H9 (cell line): ENCODE measurements at regions not wholly inside any gene's neighbourhood (a gene's known extent, or its start where the extent isn't known, plus 50 kb on each side); places are given as distances from the start of the nearest gene placed in this dataset.

Experiments used
- DNase-seq: peaks from one replicate; pipeline ENCODE4 v3.0.0-alpha.2; 2017
- H2AFZ ChIP-seq: one replicate; pipeline ENCODE4 v1.6.1; 2013; ENCODE audit warnings: mild to moderate bottlenecking, low read length, control low read depth, moderate library complexity
- H2AK5ac ChIP-seq: 2 replicates; pipeline ENCODE4 v1.6.1; 2013; ENCODE audit warnings: low read length, control low read depth, mixed read lengths; ENCODE audit not compliant: insufficient read length
- H2BK120ac ChIP-seq: one replicate; pipeline ENCODE4 v1.6.1; 2013; ENCODE audit warnings: low read depth, mild to moderate bottlenecking, low read length, control low read depth, inconsistent platforms; ENCODE audit not compliant: poor library complexity, severe bottlenecking
- H2BK12ac ChIP-seq: 2 replicates; pipeline ENCODE4 v1.6.1; 2013; ENCODE audit warnings: low read length, control low read depth, mixed read lengths, low read depth; ENCODE audit not compliant: insufficient read length
- H2BK15ac ChIP-seq: 2 replicates; pipeline ENCODE4 v1.6.1; 2013; ENCODE audit warnings: low read depth, low read length, control low read depth
- H2BK20ac ChIP-seq: one replicate; pipeline ENCODE4 v1.6.1; 2013; ENCODE audit warnings: low read depth, mild to moderate bottlenecking, low read length, control low read depth, inconsistent platforms; ENCODE audit not compliant: poor library complexity, severe bottlenecking
- H2BK5ac ChIP-seq: 2 replicates; pipeline ENCODE4 v1.6.1; 2013; ENCODE audit warnings: low read length, control low read depth, mixed read lengths; ENCODE audit not compliant: insufficient read length
- H3K14ac ChIP-seq: 2 replicates; pipeline ENCODE4 v1.6.1; 2013; ENCODE audit warnings: low read length, control low read depth; ENCODE audit not compliant: insufficient read depth
- H3K18ac ChIP-seq: 2 replicates; pipeline ENCODE4 v1.6.1; 2013; ENCODE audit warnings: low read depth, mild to moderate bottlenecking, mixed read lengths, low read length, control low read depth; ENCODE audit not compliant: insufficient read length
- H3K23ac ChIP-seq: 2 replicates; pipeline ENCODE4 v1.6.1; 2013; ENCODE audit warnings: low read length, control low read depth, mixed read lengths, low read depth; ENCODE audit not compliant: insufficient read length
- H3K23me2 ChIP-seq: 2 replicates; pipeline ENCODE4 v1.6.1; 2013; ENCODE audit warnings: low read depth, mild to moderate bottlenecking, mixed read lengths, low read length, control low read depth; ENCODE audit not compliant: insufficient read length, poor library complexity, severe bottlenecking
- H3K27ac ChIP-seq: 2 replicates; pipeline ENCODE4 v1.5.1; 2013; ENCODE audit warnings: low read length, control low read depth, mixed read lengths, low read depth; ENCODE audit not compliant: insufficient read length
- H3K27me3 ChIP-seq: 2 replicates; pipeline ENCODE4 v1.6.1; 2013; ENCODE audit warnings: low read length, control low read depth, inconsistent platforms; ENCODE audit not compliant: insufficient read depth
- H3K4ac ChIP-seq: 2 replicates; pipeline ENCODE4 v1.6.1; 2013; ENCODE audit warnings: low read depth, mild to moderate bottlenecking, control low read depth, inconsistent platforms, low read length, moderate library complexity
- H3K4me1 ChIP-seq: 2 replicates; pipeline ENCODE4 v1.6.1; 2013; ENCODE audit warnings: low read length, control low read depth, inconsistent platforms; ENCODE audit not compliant: insufficient read depth
- H3K4me2 ChIP-seq: 2 replicates; pipeline ENCODE4 v1.6.1; 2013; ENCODE audit warnings: low read length, control low read depth, mixed read lengths; ENCODE audit not compliant: insufficient read length, insufficient read depth
- H3K56ac ChIP-seq: 2 replicates; pipeline ENCODE4 v1.6.1; 2013; ENCODE audit warnings: low read depth, mild to moderate bottlenecking, mixed read lengths, low read length, control low read depth; ENCODE audit not compliant: insufficient read length
- H3K79me1 ChIP-seq: 2 replicates; pipeline ENCODE4 v1.6.1; 2013; ENCODE audit warnings: low read depth, mild to moderate bottlenecking, moderate library complexity, low read length, control low read depth, inconsistent platforms; ENCODE audit not compliant: insufficient read depth, poor library complexity, severe bottlenecking
- H3K79me2 ChIP-seq: 2 replicates; pipeline ENCODE4 v1.6.1; 2013; ENCODE audit warnings: low read length, control low read depth, inconsistent platforms; ENCODE audit not compliant: insufficient read depth
- H3K9ac ChIP-seq: 2 replicates; pipeline ENCODE4 v1.6.1; 2013; ENCODE audit warnings: low read length, control low read depth, mixed read lengths; ENCODE audit not compliant: insufficient read length; ENCODE audit errors: extremely low read depth
- H3K9me3 ChIP-seq: one replicate; pipeline ENCODE4 v1.6.1; 2013; ENCODE audit warnings: low read depth, low read length, inconsistent platforms; ENCODE audit not compliant: control insufficient read depth
- H3T11ph ChIP-seq: one replicate; pipeline ENCODE4 v1.6.1; 2013; ENCODE audit warnings: mild to moderate bottlenecking, low read length, control low read depth, inconsistent platforms
- H4K20me1 ChIP-seq: one replicate; pipeline ENCODE4 v1.6.1; 2013; ENCODE audit not compliant: control insufficient read depth, insufficient read length, insufficient read depth
- H4K5ac ChIP-seq: 2 replicates; pipeline ENCODE4 v1.6.1; 2013; ENCODE audit warnings: low read depth, mild to moderate bottlenecking, mixed read lengths, low read length, control low read depth; ENCODE audit not compliant: insufficient read length
- H4K8ac ChIP-seq: replicated peaks from 2 replicates; pipeline ENCODE4 v1.6.1; 2013; ENCODE audit warnings: low read length, control low read depth, mixed read lengths, low read depth; ENCODE audit not compliant: insufficient read length
- H4K91ac ChIP-seq: 2 replicates; pipeline ENCODE4 v1.6.1; 2013; ENCODE audit warnings: low read depth, mild to moderate bottlenecking, moderate library complexity, mixed read lengths, low read length, control low read depth; ENCODE audit not compliant: insufficient read length
- H3K27ac Mint-ChIP-seq, 3 experiments: 2 replicates in 2 of 3; 3 replicates in 1 of 3; pipeline ENCODE4 v1.8.0; 2020 to 2021; ENCODE audit warnings: mixed read lengths in 3 of 3, mild to moderate bottlenecking in 1 of 3, moderate library complexity in 1 of 3
- H3K27me3 Mint-ChIP-seq: 2 replicates; pipeline ENCODE4 v1.8.0; 2021; ENCODE audit warnings: low read depth, mild to moderate bottlenecking, moderate library complexity, mixed read lengths
- H3K36me3 Mint-ChIP-seq, 3 experiments: 2 replicates in 2 of 3; 3 replicates in 1 of 3; pipeline ENCODE4 v1.8.0; 2020 to 2021; ENCODE audit warnings: low read depth in 3 of 3, mixed read lengths in 3 of 3; ENCODE audit not compliant: insufficient read depth in 1 of 3
- H3K4me1 Mint-ChIP-seq, 2 experiments: 2 replicates each; pipeline ENCODE4 v1.8.0; 2020; ENCODE audit warnings: mixed read lengths in 2 of 2
- H3K4me3 Mint-ChIP-seq, 2 experiments: 2 replicates in 1 of 2; 3 replicates in 1 of 2; pipeline ENCODE4 v1.8.0; 2020 to 2021; ENCODE audit warnings: mild to moderate bottlenecking in 2 of 2, mixed read lengths in 2 of 2, moderate library complexity in 1 of 2
- H3K9me3 Mint-ChIP-seq, 2 experiments: 2 replicates in 1 of 2; 3 replicates in 1 of 2; pipeline ENCODE4 v1.8.0; 2020; ENCODE audit warnings: mild to moderate bottlenecking in 2 of 2, mixed read lengths in 2 of 2, moderate library complexity in 1 of 2
- WGBS: extraction: QIAGEN DNeasy Blood & Tissue Kit; methylation state at CpG from one replicate; pipeline ENCODE4 v1.1.7; 2013; ENCODE audit warnings: missing lambda C conversion rate, low lambda C conversion rate, mixed read lengths; ENCODE audit not compliant: insufficient read length; ENCODE audit errors: extremely low coverage; 5-methylcytosine and 5-hydroxymethylcytosine counted together
- TF ChIP-seq, protein P1 (sequence below): fragments of 200-600 bp; sonication (generic); conservative IDR thresholded peaks from 3 replicates; pipeline ENCODE4 v1.8.0; 2021; ENCODE audit warnings: antibody characterized with exemption, mild to moderate bottlenecking

DNA sequence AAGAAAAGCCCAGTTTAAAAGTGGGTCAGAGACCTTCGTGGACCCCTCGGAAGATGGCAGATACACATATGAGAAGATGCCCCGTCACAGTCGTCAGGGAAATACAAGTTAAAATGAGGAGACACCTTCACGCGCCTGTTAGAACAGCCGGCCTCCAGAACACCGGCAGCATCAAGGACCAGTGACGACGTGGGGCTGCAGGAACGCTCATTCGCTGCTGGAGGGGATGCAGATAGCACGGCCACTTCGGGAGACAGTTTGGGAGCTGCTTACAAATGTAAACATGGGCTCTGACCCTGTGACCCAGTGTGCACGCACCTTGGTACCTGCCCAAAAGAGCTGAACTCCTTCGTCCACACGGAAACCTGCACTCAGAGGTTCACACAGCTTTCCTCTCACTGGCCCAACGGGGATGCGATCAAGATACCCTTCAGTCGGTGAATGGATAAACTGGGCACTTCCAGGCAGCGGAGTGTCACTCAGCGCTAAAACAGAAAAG is 83.7 kb upstream of the CTDP1 start:
- DNase-seq: no peak
- Histone ChIP-seq H3K27ac (no peak overlapping the region), H3K79me2 (no peaks in the 10 kb centered on the region), H3K4me1 (no peaks in the 10 kb centered on the region), H3K23me2 (no peaks in the 10 kb centered on the region), H3K27me3 (no peaks in the 10 kb centered on the region), H3K14ac (no peak overlapping the region), H2BK120ac (no peak overlapping the region), H3K4me2 (no peak overlapping the region), H2AK5ac (no peak overlapping the region), H4K20me1 (no peaks in the 10 kb centered on the region), H4K91ac (no peak overlapping the region), H3T11ph (no peak overlapping the region), H4K8ac (no peak overlapping the region), H3K79me1 (no peaks in the 10 kb centered on the region), H3K9me3 (no peaks in the 10 kb centered on the region), H2BK12ac (no peak overlapping the region), H2BK5ac (no peak overlapping the region), H3K4ac (no peak overlapping the region), H3K18ac (no peak overlapping the region), H2AFZ (no peak overlapping the region), H3K9ac (no peak overlapping the region), H2BK15ac (no peak overlapping the region), H3K56ac (no peak overlapping the region), H4K5ac (no peak overlapping the region), H3K23ac (no peak overlapping the region), H2BK20ac (no peak overlapping the region)
- no peak overlapping the region for H3K4me3 Mint-ChIP-seq
- no CpG with 5 or more reads among the region's 22 CpGs for WGBS
- peaks cover 14% of the 10 kb centered on the region for H3K27me3 Mint-ChIP-seq
- H3K36me3 Mint-ChIP-seq: no peaks in the 10 kb centered on the region
- TF ChIP-seq, protein P1, sequence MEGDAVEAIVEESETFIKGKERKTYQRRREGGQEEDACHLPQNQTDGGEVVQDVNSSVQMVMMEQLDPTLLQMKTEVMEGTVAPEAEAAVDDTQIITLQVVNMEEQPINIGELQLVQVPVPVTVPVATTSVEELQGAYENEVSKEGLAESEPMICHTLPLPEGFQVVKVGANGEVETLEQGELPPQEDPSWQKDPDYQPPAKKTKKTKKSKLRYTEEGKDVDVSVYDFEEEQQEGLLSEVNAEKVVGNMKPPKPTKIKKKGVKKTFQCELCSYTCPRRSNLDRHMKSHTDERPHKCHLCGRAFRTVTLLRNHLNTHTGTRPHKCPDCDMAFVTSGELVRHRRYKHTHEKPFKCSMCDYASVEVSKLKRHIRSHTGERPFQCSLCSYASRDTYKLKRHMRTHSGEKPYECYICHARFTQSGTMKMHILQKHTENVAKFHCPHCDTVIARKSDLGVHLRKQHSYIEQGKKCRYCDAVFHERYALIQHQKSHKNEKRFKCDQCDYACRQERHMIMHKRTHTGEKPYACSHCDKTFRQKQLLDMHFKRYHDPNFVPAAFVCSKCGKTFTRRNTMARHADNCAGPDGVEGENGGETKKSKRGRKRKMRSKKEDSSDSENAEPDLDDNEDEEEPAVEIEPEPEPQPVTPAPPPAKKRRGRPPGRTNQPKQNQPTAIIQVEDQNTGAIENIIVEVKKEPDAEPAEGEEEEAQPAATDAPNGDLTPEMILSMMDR: no peak
- H3K9me3 Mint-ChIP-seq: peaks cover 0 to 5% of the 10 kb centered on the region in 2 experiments; a peak in 2 of 5 replicates
- no peak overlapping the region for H3K27ac Mint-ChIP-seq
- peaks cover 0 to 9% of the 10 kb centered on the region in 2 experiments; a peak in 3 of 4 replicates for H3K4me1 Mint-ChIP-seq
